NCI-H146 (cell line): ENCODE measurements at regions not wholly inside any gene's neighbourhood (a gene's known extent, or its start where the extent isn't known, plus 50 kb on each side); places are given as distances from the start of the nearest gene placed in this dataset.

ENCODE experiments used
- DNase-seq: peaks from one replicate; lab custom pipeline; 2025; lab: John Stamatoyannopoulos, UW

DNA sequence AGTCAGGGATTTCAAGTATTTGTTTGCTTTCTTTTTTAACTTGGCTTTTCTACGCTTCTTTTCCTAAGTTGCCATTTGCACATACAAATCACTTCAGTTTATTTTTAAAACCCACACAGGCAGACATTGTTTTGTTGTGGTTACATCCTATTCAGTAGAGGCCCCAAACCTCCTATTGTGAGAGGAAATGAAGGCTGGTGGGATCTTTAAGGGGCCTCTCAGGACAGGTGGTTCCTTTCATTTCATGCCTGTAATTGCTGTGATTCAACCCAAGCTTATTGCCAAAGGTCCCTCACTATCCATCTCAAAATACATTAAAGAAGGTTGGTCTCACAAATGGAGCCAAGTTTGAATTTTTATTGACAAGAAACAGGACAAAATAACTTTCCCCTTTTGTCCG lies 257.1 kb downstream of the ADAMTS20 start:
- no peak for DNase-seq

GRCh38 chr12:43294147-43294546 lies 257.9 kb downstream of the ADAMTS20 start:
- no peak for DNase-seq

GRCh38 chr12:43293396-43293795 lies 258.6 kb downstream of the ADAMTS20 start:
- no peak for DNase-seq

DNA sequence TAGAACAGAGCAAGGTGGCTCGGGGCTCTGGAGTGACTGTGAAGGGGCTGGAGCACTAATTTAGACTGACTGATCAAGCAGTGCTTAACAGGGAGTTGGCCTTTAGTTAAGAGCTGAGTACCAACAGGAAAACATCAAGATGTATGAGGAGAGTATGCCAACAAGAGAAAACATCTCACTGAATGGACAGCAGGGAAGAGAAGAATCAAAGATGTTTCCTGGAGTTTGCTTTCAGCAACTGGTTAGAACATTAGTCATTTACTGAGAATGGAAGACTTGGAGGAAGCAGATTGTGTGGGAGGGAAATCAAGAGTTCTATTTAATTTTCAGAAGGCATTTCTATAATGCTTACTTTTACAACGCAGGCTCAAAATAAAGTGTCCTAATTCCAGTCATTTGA lies 259.3 kb downstream of the ADAMTS20 start:
- DNase-seq, result no peak

- DNase-seq, result no peak
Observed at GRCh38 chr12:43291516-43291915, 260.5 kb downstream of the ADAMTS20 start.

DNA sequence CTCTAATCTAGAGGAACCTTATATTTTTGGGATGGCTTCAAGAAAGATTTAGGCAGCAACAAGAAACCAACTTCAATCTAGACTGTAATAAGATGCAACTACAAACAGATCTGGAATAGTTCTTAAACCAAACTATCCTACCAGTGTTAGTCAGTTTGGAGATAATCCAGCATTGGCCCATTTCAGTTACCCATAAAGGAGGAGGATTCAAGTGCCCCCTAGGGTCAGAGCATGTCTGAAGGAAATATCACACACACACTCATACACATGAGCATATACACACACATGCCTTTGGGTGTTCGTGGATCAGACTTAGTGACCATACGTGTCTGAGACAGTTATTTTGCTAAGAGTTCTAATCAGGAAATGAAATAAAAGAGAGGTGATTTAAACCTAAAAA lies 261.2 kb downstream of the ADAMTS20 start:
- no peak for DNase-seq

GRCh38 chr12:43289426-43289801 lies 262.6 kb downstream of the ADAMTS20 start:
- DNase-seq, result no peak

GRCh38 chr12:43288671-43289425 lies 263.2 kb downstream of the ADAMTS20 start:
- no peak for DNase-seq

GRCh38 chr12:43287706-43288383 lies 264.2 kb downstream of the ADAMTS20 start:
- no peak for DNase-seq

- no peak for DNase-seq
Observed at GRCh38 chr12:43286986-43287385, 265.0 kb downstream of the ADAMTS20 start.

GRCh38 chr12:43285159-43285598 lies 266.8 kb downstream of the ADAMTS20 start:
- no peak for DNase-seq

GRCh38 chr12:43284486-43285158 lies 267.4 kb downstream of the ADAMTS20 start:
- no peak for DNase-seq

GRCh38 chr12:43283206-43283605 lies 268.8 kb downstream of the ADAMTS20 start:
- DNase-seq, result no peak

GRCh38 chr12:43282106-43282505 lies 269.9 kb downstream of the ADAMTS20 start:
- DNase-seq, result no peak

GRCh38 chr12:43281563-43281962 lies 270.4 kb downstream of the ADAMTS20 start:
- DNase-seq, result no peak

- no peak for DNase-seq
Observed at GRCh38 chr12:43278541-43278832, 273.5 kb downstream of the ADAMTS20 start.

- no peak for DNase-seq
Observed at GRCh38 chr12:43277651-43278540, 274.1 kb downstream of the ADAMTS20 start.

- DNase-seq, result no peak
Observed at GRCh38 chr12:43273467-43273866, 278.5 kb downstream of the ADAMTS20 start.

DNA sequence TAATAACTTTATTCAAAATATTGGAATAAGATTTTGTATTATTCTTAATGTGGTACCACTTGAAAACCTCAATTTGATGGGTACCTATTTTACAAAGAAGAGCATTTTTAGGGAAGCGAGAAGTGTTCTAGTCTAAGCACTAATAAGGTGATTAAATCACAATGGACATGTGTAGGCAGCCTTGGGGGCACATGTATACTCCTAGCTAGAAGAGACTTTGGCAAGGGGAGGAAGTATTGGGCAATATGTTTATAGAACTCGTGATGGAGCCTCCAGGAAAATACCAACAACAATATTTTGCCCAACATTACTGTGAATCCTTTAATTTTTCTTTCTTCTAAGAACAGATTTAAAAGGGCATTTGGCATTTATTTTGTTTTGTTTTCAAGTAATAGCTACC lies 280.3 kb downstream of the ADAMTS20 start:
- no peak for DNase-seq

- DNase-seq, result no peak
Observed at GRCh38 chr12:43267818-43268217, 284.2 kb downstream of the ADAMTS20 start.

GRCh38 chr12:43261701-43262100 lies 290.3 kb downstream of the ADAMTS20 start:
- DNase-seq, result no peak

DNA sequence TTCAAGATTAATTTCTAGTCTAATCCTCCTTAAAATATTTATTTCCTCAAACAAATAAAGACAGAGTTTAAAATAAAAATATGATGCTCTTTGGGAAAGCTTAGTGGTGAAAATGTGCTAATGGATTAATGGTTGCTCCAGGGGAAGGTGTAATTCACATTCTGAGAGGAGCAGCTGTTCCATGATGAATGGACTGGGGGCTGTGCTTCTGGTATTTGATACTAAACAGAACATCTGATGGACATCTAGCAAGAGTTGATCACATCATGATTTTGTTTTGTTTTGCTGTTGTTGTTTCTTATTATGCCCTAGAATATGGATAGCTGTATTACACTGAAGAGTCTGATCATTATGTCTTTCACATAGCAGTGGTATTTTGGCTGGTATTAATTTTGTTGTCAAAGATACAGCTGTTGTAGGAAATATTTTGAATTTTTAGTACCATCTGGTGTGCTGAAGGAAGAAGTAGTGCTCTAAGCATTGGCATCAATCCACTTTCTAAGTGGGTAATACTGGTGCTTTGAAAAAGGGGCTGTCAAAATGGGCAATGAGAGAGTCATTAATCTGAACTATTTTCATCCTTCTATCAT lies 296.4 kb downstream of the ADAMTS20 start:
- no peak for DNase-seq
